Osteoblast (primary cell): ENCODE measurements at regions not wholly inside any gene's neighbourhood (a gene's known extent, or its start where the extent isn't known, plus 50 kb on each side); places are given as distances from the start of the nearest gene placed in this dataset.

Source experiments
- DNase-seq: peaks from one replicate; pipeline ENCODE4 v3.0.0; 2011; ENCODE audit warnings: low spot score, mixed read lengths; ENCODE audit not compliant: insufficient read length; ENCODE audit errors: missing footprints
- H2AFZ ChIP-seq: 2 replicates; pipeline ENCODE4 v1.6.0; 2011; ENCODE audit warnings: mild to moderate bottlenecking, low read length
- H3K27ac ChIP-seq: 2 replicates; pipeline ENCODE4 v1.5.1; 2011; ENCODE audit warnings: mild to moderate bottlenecking, low read depth, low read length, moderate library complexity
- H3K27me3 ChIP-seq: 2 replicates; pipeline ENCODE4 v1.6.0; 2012; ENCODE audit warnings: mild to moderate bottlenecking, control low read depth, inconsistent platforms, low read length, moderate library complexity; ENCODE audit not compliant: insufficient read depth
- H3K36me3 ChIP-seq: 2 replicates; pipeline ENCODE4 v1.5.1; 2011; ENCODE audit warnings: mild to moderate bottlenecking, low read length, control low read depth, moderate library complexity; ENCODE audit not compliant: insufficient read depth
- H3K4me1 ChIP-seq: 2 replicates; pipeline ENCODE4 v1.5.1; 2011; ENCODE audit warnings: mild to moderate bottlenecking, low read length, control low read depth, moderate library complexity; ENCODE audit not compliant: insufficient read depth
- H3K4me2 ChIP-seq: 2 replicates; pipeline ENCODE4 v1.6.0; 2011; ENCODE audit warnings: mild to moderate bottlenecking, low read length; ENCODE audit not compliant: insufficient read depth
- H3K4me3 ChIP-seq: fragments of 200-600 bp; sonication (generic); 3 replicates; pipeline ENCODE4 v1.5.1; 2012; ENCODE audit warnings: mild to moderate bottlenecking, low read length, inconsistent platforms; ENCODE audit not compliant: insufficient read depth
- H3K79me2 ChIP-seq: 2 replicates; pipeline ENCODE4 v1.6.0; 2012; ENCODE audit warnings: mild to moderate bottlenecking, low read length, control low read depth, inconsistent platforms; ENCODE audit not compliant: insufficient read depth
- H3K9me3 ChIP-seq: 2 replicates; pipeline ENCODE4 v1.5.1; 2011; ENCODE audit warnings: low read depth, low read length, control low read depth
- H4K20me1 ChIP-seq: 2 replicates; pipeline ENCODE4 v1.6.0; 2012; ENCODE audit warnings: mild to moderate bottlenecking, low read length, control low read depth; ENCODE audit not compliant: insufficient read depth
- TF ChIP-seq, protein P1 (sequence below): IDR thresholded peaks from 2 replicates; pipeline ENCODE4 v1.5.1; 2011; ENCODE audit warnings: mild to moderate bottlenecking, low read depth, low read length, moderate library complexity; ENCODE audit errors: extremely low read depth

GRCh38 chr3:147540921-147541320 is 131.8 kb downstream of the ZIC1 start:
- Histone ChIP-seq H2AFZ (no peak overlapping the region), H3K4me2 (no peak overlapping the region), H4K20me1 (no peaks in the 10 kb centered on the region), H3K4me1 (no peaks in the 10 kb centered on the region), H3K27ac (no peak overlapping the region), H3K79me2 (no peaks in the 10 kb centered on the region), H3K4me3 (no peak overlapping the region), H3K36me3 (no peaks in the 10 kb centered on the region), H3K27me3 (no peaks in the 10 kb centered on the region), H3K9me3 (peaks cover 2% of the 10 kb centered on the region)
- TF ChIP-seq, protein P1, sequence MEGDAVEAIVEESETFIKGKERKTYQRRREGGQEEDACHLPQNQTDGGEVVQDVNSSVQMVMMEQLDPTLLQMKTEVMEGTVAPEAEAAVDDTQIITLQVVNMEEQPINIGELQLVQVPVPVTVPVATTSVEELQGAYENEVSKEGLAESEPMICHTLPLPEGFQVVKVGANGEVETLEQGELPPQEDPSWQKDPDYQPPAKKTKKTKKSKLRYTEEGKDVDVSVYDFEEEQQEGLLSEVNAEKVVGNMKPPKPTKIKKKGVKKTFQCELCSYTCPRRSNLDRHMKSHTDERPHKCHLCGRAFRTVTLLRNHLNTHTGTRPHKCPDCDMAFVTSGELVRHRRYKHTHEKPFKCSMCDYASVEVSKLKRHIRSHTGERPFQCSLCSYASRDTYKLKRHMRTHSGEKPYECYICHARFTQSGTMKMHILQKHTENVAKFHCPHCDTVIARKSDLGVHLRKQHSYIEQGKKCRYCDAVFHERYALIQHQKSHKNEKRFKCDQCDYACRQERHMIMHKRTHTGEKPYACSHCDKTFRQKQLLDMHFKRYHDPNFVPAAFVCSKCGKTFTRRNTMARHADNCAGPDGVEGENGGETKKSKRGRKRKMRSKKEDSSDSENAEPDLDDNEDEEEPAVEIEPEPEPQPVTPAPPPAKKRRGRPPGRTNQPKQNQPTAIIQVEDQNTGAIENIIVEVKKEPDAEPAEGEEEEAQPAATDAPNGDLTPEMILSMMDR, result no peak
- DNase-seq, result no peak

DNA sequence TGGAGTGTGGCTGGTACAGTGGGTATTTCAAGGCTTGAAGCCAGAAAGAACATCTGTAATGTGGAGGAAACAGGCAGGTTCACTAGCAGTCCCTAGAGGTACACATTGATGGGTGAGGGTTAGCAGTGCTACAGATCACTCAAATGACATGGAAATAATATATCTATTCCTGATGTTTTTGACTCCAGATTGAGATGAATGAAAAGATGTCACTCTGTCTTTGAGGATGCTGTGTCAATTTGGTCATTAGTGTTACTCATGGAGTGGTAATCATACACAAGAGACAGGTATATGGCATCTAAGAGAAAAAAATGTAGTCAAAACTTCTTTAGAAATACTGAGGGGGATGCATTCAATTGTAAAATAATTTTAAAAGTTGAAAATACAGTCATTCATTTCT is 135.1 kb downstream of the ZIC1 start:
- no peak overlapping the region for H3K4me3 ChIP-seq
- TF ChIP-seq, protein P1, result no peak

DNA sequence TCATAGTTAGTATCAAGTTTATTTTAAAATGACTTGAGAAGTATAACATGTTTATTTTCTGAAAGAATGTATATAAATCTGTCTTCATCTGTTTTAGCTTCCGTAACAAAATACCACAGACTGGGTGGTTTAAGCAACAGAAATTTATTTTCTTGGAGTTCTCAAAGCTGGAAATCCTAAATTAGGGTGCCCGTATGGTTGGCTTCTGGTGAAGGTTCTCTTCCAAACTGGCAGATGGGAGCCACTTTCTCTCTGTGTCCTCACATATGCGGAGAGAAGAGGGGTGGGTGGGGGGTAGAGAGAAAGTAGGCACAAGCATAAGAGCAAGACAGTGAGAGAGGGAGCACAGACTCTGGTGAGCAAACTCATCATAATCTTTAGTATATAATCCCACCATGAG is 142.3 kb downstream of the ZIC1 start:
- no peak for DNase-seq
- TF ChIP-seq, protein P1, result no peak

More for the DNA sequence above, 135.1 kb downstream of the ZIC1 start:
- H2AFZ ChIP-seq, result no peak overlapping the region
- peaks cover 2% of the 10 kb centered on the region for H3K9me3 ChIP-seq
- no peak for DNase-seq
- no peaks in the 10 kb centered on the region for H3K4me1 ChIP-seq
- no peaks in the 10 kb centered on the region for H3K36me3 ChIP-seq
- no peaks in the 10 kb centered on the region for H3K27me3 ChIP-seq
- no peaks in the 10 kb centered on the region for H4K20me1 ChIP-seq
- no peak overlapping the region for H3K27ac ChIP-seq
- no peaks in the 10 kb centered on the region for H3K79me2 ChIP-seq
- H3K4me2 ChIP-seq, result no peak overlapping the region

GRCh38 chr3:147554332-147554731 is 145.2 kb downstream of the ZIC1 start:
- Histone ChIP-seq H3K79me2 (no peaks in the 10 kb centered on the region), H3K4me3 (no peak overlapping the region), H3K27ac (no peak overlapping the region), H2AFZ (no peak overlapping the region), H3K4me2 (no peak overlapping the region), H3K9me3 (no peaks in the 10 kb centered on the region), H3K27me3 (no peaks in the 10 kb centered on the region), H4K20me1 (no peaks in the 10 kb centered on the region), H3K36me3 (no peaks in the 10 kb centered on the region), H3K4me1 (no peaks in the 10 kb centered on the region)
- no peak for DNase-seq
- TF ChIP-seq, protein P1, result no peak

More for the DNA sequence above, 142.3 kb downstream of the ZIC1 start:
- Histone ChIP-seq H3K4me2 (no peak overlapping the region), H3K9me3 (no peaks in the 10 kb centered on the region), H2AFZ (no peak overlapping the region), H3K4me1 (no peaks in the 10 kb centered on the region), H3K79me2 (no peaks in the 10 kb centered on the region), H3K36me3 (no peaks in the 10 kb centered on the region), H4K20me1 (no peaks in the 10 kb centered on the region), H3K27me3 (no peaks in the 10 kb centered on the region), H3K4me3 (no peak overlapping the region), H3K27ac (no peak overlapping the region)
